Trophoblast cell (in vitro differentiated cells and primary cell): ENCODE measurements at regions not wholly inside any gene's neighbourhood (a gene's known extent, or its start where the extent isn't known, plus 50 kb on each side); places are given as distances from the start of the nearest gene placed in this dataset.

Experiments used
- DNase-seq, 2 donors: peaks; one replicate each; pipeline ENCODE4 v3.0.0-alpha.2; 2016
- H2AFZ ChIP-seq: 2 replicates; pipeline ENCODE4 v1.6.1; 2013; ENCODE audit warnings: low read length, moderate library complexity, mild to moderate bottlenecking; ENCODE audit not compliant: insufficient read depth, poor library complexity
- H2AK5ac ChIP-seq: 2 replicates; pipeline ENCODE4 v1.6.1; 2013; ENCODE audit warnings: mild to moderate bottlenecking, low read length
- H2BK120ac ChIP-seq: 2 replicates; pipeline ENCODE4 v1.6.1; 2013; ENCODE audit warnings: low read length, mild to moderate bottlenecking, moderate library complexity; ENCODE audit not compliant: insufficient read depth, poor library complexity
- H2BK12ac ChIP-seq: 2 replicates; pipeline ENCODE4 v1.6.1; 2013; ENCODE audit warnings: mild to moderate bottlenecking, low read length, moderate library complexity
- H2BK5ac ChIP-seq: 2 replicates; pipeline ENCODE4 v1.6.1; 2013; ENCODE audit warnings: low read length, low read depth, moderate library complexity, mild to moderate bottlenecking; ENCODE audit not compliant: poor library complexity
- H3K14ac ChIP-seq: 2 replicates; pipeline ENCODE4 v1.6.1; 2013; ENCODE audit warnings: mild to moderate bottlenecking, low read length
- H3K18ac ChIP-seq: 2 replicates; pipeline ENCODE4 v1.6.1; 2013; ENCODE audit warnings: mild to moderate bottlenecking, low read length
- H3K23ac ChIP-seq: 2 replicates; pipeline ENCODE4 v1.6.1; 2013; ENCODE audit warnings: low read length
- H3K27ac ChIP-seq: 2 replicates; pipeline ENCODE4 v1.5.1; 2013; ENCODE audit warnings: low read depth, mild to moderate bottlenecking, inconsistent platforms, low read length, moderate library complexity
- H3K27me3 ChIP-seq: 2 replicates; pipeline ENCODE4 v1.6.1; 2013; ENCODE audit warnings: inconsistent platforms, mild to moderate bottlenecking, low read length, moderate library complexity; ENCODE audit not compliant: insufficient read depth
- H3K36me3 ChIP-seq, 2 experiments: 1 replicate in 1 of 2; 2 replicates in 1 of 2; pipeline ENCODE4 v1.6.1; 2013; ENCODE audit warnings: low read length in 2 of 2, mild to moderate bottlenecking in 2 of 2, moderate library complexity in 1 of 2; ENCODE audit not compliant: insufficient read depth in 2 of 2, control insufficient read depth in 1 of 2
- H3K4ac ChIP-seq: 2 replicates; pipeline ENCODE4 v1.6.1; 2013; ENCODE audit warnings: low read depth, mild to moderate bottlenecking, low read length, moderate library complexity
- H3K4me1 ChIP-seq, 2 experiments: 1 replicate in 1 of 2; 2 replicates in 1 of 2; pipeline ENCODE4 v1.6.1; 2013; ENCODE audit warnings: low read length in 2 of 2, mild to moderate bottlenecking in 2 of 2, moderate library complexity in 1 of 2; ENCODE audit not compliant: insufficient read depth in 2 of 2, control insufficient read depth in 1 of 2
- H3K4me2 ChIP-seq: 2 replicates; pipeline ENCODE4 v1.6.1; 2013; ENCODE audit warnings: inconsistent platforms, mild to moderate bottlenecking, low read length, moderate library complexity
- H3K4me3 ChIP-seq: 2 replicates; pipeline ENCODE4 v1.5.1; 2013; ENCODE audit warnings: mild to moderate bottlenecking, low read depth, low read length, inconsistent platforms
- H3K79me1 ChIP-seq: one replicate; pipeline ENCODE4 v1.6.1; 2013; ENCODE audit warnings: low read length
- H3K79me2 ChIP-seq: 2 replicates; pipeline ENCODE4 v1.6.1; 2013; ENCODE audit warnings: low read length, mild to moderate bottlenecking; ENCODE audit not compliant: control insufficient read depth, insufficient read depth, poor library complexity
- H3K9ac ChIP-seq: 2 replicates; pipeline ENCODE4 v1.6.1; 2013; ENCODE audit warnings: mild to moderate bottlenecking, low read length
- H3K9me3 ChIP-seq: 2 replicates; pipeline ENCODE4 v1.6.1; 2013; ENCODE audit warnings: low read depth, mild to moderate bottlenecking, control low read depth, inconsistent platforms, low read length; ENCODE audit not compliant: insufficient read depth
- H4K12ac ChIP-seq: 2 replicates; pipeline ENCODE4 v1.6.1; 2013; ENCODE audit warnings: low read depth, mild to moderate bottlenecking, low read length, moderate library complexity
- H4K8ac ChIP-seq: 2 replicates; pipeline ENCODE4 v1.6.1; 2013; ENCODE audit warnings: low read depth, mild to moderate bottlenecking, low read length, moderate library complexity
- H4K91ac ChIP-seq: one replicate; pipeline ENCODE4 v1.6.1; 2013; ENCODE audit warnings: low read depth, mild to moderate bottlenecking, low read length, moderate library complexity
- WGBS: extraction: QIAGEN DNeasy Blood & Tissue Kit; methylation state at CpG from one replicate; pipeline ENCODE4 v1.1.7; 2013; ENCODE audit warnings: missing lambda C conversion rate; ENCODE audit not compliant: insufficient read length, insufficient coverage; ENCODE audit errors: extremely low coverage; 5-methylcytosine and 5-hydroxymethylcytosine counted together

- Histone ChIP-seq H3K9me3 (peaks cover 3% of the 10 kb centered on the region), H3K4me1 (peaks cover 8 to 10% of the 10 kb centered on the region in 2 experiments), H3K9ac (no peak overlapping the region), H3K23ac (no peak overlapping the region), H4K12ac (no peak overlapping the region), H3K18ac (no peak overlapping the region), H2AK5ac (peak overlapping the region; percentile 75), H3K4me2 (no peak overlapping the region), H4K8ac (no peak overlapping the region), H3K79me1 (peaks cover 2% of the 10 kb centered on the region), H2BK12ac (no peak overlapping the region), H3K14ac (no peak overlapping the region), H2BK120ac (no peak overlapping the region), H3K79me2 (no peaks in the 10 kb centered on the region), H3K4me3 (no peak overlapping the region), H3K27ac (no peak overlapping the region), H2BK5ac (no peak overlapping the region), H4K91ac (no peak overlapping the region), H3K4ac (no peak overlapping the region), H3K27me3 (no peaks in the 10 kb centered on the region), H2AFZ (no peak overlapping the region), H3K36me3 (no peaks in the 10 kb centered on the region)
- WGBS, result no CpG with 5 or more reads among the region's 15 CpGs
- no peak for DNase-seq
These were observed 285.9 kb downstream of the BRD1 start for GRCh38 chr22:49541693-49542230.

DNA sequence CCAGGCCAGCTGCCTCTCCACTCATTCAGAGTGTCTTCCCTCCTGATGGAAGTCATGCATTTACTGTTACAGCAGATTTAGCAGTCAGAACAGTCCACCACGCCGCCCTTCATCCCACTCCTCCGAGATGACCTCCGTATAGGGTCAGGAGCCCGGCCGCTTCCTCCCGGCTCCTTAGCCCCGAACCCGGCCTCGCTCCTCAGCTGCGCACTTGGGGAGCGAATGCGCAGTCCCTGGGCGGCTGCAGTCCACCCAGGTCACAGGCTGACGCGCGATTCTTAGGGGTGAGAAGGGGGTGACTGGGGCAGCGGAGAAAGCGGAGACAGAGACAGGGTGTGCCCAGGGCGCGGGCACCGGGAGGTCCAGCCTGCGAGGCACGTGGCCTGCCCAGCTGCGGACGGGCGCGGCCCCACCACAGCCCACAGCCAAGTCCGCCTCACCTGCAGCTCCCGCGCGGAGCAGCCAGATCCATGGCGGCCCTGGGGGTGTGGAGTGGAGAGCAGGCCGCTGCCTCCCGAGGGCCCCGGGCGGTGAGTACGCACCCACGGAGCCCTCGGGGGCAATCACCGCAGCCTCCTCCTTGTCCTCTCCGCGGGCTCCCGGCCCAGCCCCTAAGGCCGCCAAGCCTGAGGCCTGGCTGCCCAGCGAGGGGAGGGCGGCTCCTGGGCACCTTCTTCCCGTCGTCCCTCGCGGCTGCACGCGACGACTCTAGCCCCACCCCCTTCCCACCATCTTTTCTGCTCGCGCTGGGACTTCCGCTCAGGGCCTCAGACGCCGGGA, 286.6 kb downstream of the BRD1 start:
- H3K14ac ChIP-seq, result no peak overlapping the region
- H3K4me2 ChIP-seq, result no peak overlapping the region
- H4K8ac ChIP-seq, result no peak overlapping the region
- no peak overlapping the region for H2BK120ac ChIP-seq
- H3K27me3 ChIP-seq, result no peaks in the 10 kb centered on the region
- H2AK5ac ChIP-seq, result peak overlapping the region; percentile 75
- H4K91ac ChIP-seq, result no peak overlapping the region
- H3K23ac ChIP-seq, result no peak overlapping the region
- H3K4ac ChIP-seq, result no peak overlapping the region
- DNase-seq, result no peak
- no CpG with 5 or more reads among the region's 59 CpGs for WGBS
- H3K9ac ChIP-seq, result no peak overlapping the region
- H2AFZ ChIP-seq, result no peak overlapping the region
- no peaks in the 10 kb centered on the region for H3K79me2 ChIP-seq
- no peak overlapping the region for H3K27ac ChIP-seq
- peaks cover 4% of the 10 kb centered on the region for H3K79me1 ChIP-seq
- H3K9me3 ChIP-seq, result peaks cover 3% of the 10 kb centered on the region
- no peak overlapping the region for H2BK5ac ChIP-seq
- no peaks in the 10 kb centered on the region for H3K36me3 ChIP-seq
- no peak overlapping the region for H4K12ac ChIP-seq
- no peak overlapping the region for H3K4me3 ChIP-seq
- no peak overlapping the region for H2BK12ac ChIP-seq
- no peak overlapping the region for H3K18ac ChIP-seq
- H3K4me1 ChIP-seq, result peaks cover 11 to 15% of the 10 kb centered on the region in 2 experiments

DNA sequence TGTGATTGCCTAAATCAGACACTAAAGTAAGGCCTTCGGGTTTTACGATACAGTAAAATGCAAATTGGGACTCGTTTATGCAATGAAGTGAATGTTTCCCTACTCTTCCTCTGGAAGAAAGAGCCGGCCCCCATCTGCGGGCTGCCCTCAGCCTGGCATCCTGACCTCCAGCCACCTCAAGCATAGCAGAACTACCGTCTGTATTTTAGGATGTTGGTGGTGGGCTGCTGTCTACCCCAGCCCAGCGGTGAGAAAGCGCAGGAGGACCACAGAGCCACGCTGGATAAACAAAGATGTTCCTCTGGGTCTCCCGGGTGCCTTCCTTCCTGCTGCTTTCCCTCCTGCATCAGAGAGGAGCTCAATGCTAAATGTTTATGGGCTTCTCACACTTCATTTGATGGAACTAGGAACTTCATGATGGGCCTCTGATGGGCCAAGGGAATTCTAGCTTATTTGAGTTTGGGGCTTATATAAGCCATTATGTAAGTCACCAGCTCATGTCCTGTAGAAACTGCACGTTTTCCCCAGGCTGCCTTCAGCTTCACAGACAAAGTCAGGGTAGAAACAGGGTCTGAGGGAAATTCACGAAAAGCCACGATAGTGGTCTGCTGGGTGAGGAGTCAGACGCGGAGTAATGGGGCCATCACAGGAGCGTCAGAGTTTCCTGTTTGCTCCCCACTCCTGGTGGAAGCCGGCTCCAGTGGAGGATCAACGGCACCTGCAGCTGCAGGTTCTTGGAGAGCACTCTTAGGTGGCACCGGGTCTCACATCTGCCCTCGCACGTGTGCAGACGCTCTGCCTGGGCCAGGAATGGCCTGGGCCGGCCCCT, 287.4 kb downstream of the BRD1 start:
- no peak overlapping the region for H3K27ac ChIP-seq
- DNase-seq, result no peak
- H3K23ac ChIP-seq, result no peak overlapping the region
- H3K4me1 ChIP-seq, result peaks cover 17 to 22% of the 10 kb centered on the region in 2 experiments
- no peak overlapping the region for H3K4me2 ChIP-seq
- peaks cover 10% of the 10 kb centered on the region for H3K79me1 ChIP-seq
- no peak overlapping the region for H4K8ac ChIP-seq
- no peak overlapping the region for H2AK5ac ChIP-seq
- no peak overlapping the region for H2AFZ ChIP-seq
- no peak overlapping the region for H2BK12ac ChIP-seq
- no peak overlapping the region for H2BK5ac ChIP-seq
- H3K9me3 ChIP-seq, result peaks cover 3% of the 10 kb centered on the region
- no peak overlapping the region for H4K91ac ChIP-seq
- H3K36me3 ChIP-seq, result no peaks in the 10 kb centered on the region
- H2BK120ac ChIP-seq, result no peak overlapping the region
- no peaks in the 10 kb centered on the region for H3K27me3 ChIP-seq
- H3K9ac ChIP-seq, result no peak overlapping the region
- H3K79me2 ChIP-seq, result no peaks in the 10 kb centered on the region
- WGBS, result no CpG with 5 or more reads among the region's 23 CpGs
- H3K4me3 ChIP-seq, result no peak overlapping the region
- H4K12ac ChIP-seq, result no peak overlapping the region
- H3K14ac ChIP-seq, result no peak overlapping the region
- no peak overlapping the region for H3K18ac ChIP-seq
- no peak overlapping the region for H3K4ac ChIP-seq

- Histone ChIP-seq H3K4me1 (peaks cover 14 to 17% of the 10 kb centered on the region in 2 experiments), H4K8ac (no peak overlapping the region), H2AFZ (no peak overlapping the region), H2BK120ac (no peak overlapping the region), H3K9me3 (peaks cover 5% of the 10 kb centered on the region), H3K4me3 (no peak overlapping the region), H4K91ac (no peak overlapping the region), H2AK5ac (no peak overlapping the region), H2BK5ac (no peak overlapping the region), H3K79me1 (peaks cover 11% of the 10 kb centered on the region), H3K79me2 (no peaks in the 10 kb centered on the region), H3K9ac (no peak overlapping the region), H3K23ac (no peak overlapping the region), H3K4me2 (no peak overlapping the region), H3K27me3 (no peaks in the 10 kb centered on the region), H3K4ac (no peak overlapping the region), H3K36me3 (no peaks in the 10 kb centered on the region), H2BK12ac (no peak overlapping the region), H3K18ac (no peak overlapping the region), H3K27ac (no peak overlapping the region), H4K12ac (no peak overlapping the region), H3K14ac (no peak overlapping the region)
- DNase-seq, result no peak
- no CpG with 5 or more reads among the region's 6 CpGs for WGBS
These were observed 289.7 kb downstream of the BRD1 start for GRCh38 chr22:49538006-49538405.
